PC-9 (cell line): ENCODE measurements at regions not wholly inside any gene's neighbourhood (a gene's known extent, or its start where the extent isn't known, plus 50 kb on each side); places are given as distances from the start of the nearest gene placed in this dataset.

ENCODE experiments used
- BruUV-seq: library from RNA; stranded (reverse); fragments of 400-500 nt; replicated peaks from 2 replicates; lab custom pipeline; 2021; lab: Mats Ljungman, UMichigan
- CTCF ChIA-PET: fragments of 300-600 bp; sonication (Branson Sonifier 250); formaldehyde crosslinking; loops from one replicate; lab custom pipeline; 2022; ENCODE audit warnings: antibody characterized with exemption; lab: Charles Lee
- POLR2A ChIA-PET: fragments of 300-600 bp; sonication (Branson Sonifier 250); formaldehyde crosslinking; loops from one replicate; lab custom pipeline; 2022; ENCODE audit warnings: antibody characterized with exemption; ENCODE audit not compliant: unreplicated experiment; lab: Charles Lee
- DNase-seq, 2 experiments: peaks; one replicate each; pipeline versions ENCODE4 v3.0.0 to v3.0.0-alpha.2; 2015 to 2022; ENCODE audit warnings: mixed read lengths in 1 of 2
- H2AFZ ChIP-seq: fragments of 200-600 bp; sonication (generic); 2 replicates; pipeline ENCODE4 v1.8.1; 2017; ENCODE audit warnings: antibody characterized with exemption
- H3F3A ChIP-seq: fragments of 200-600 bp; sonication (generic); 2 replicates; pipeline ENCODE4 v1.8.1; 2017; ENCODE audit warnings: antibody characterized with exemption, mild to moderate bottlenecking, low read depth; ENCODE audit not compliant: insufficient read depth
- H3K27ac ChIP-seq: fragments of 200-600 bp; sonication (generic); 2 replicates; pipeline ENCODE4 v1.6.1; 2016; ENCODE audit warnings: mixed run types
- H3K27me3 ChIP-seq: fragments of 200-600 bp; sonication (generic); 2 replicates; pipeline ENCODE4 v1.6.1; 2016; ENCODE audit warnings: low read depth, mixed run types; ENCODE audit not compliant: insufficient read depth
- H3K36me3 ChIP-seq: fragments of 200-600 bp; sonication (generic); 2 replicates; pipeline ENCODE4 v1.6.1; 2016; ENCODE audit warnings: low read depth, mixed run types
- H3K4me1 ChIP-seq: fragments of 200-600 bp; sonication (generic); replicated peaks from 2 replicates; pipeline ENCODE4 v1.6.1; 2016; ENCODE audit warnings: mixed run types; ENCODE audit not compliant: insufficient read depth
- H3K4me2 ChIP-seq: fragments of 200-600 bp; sonication (generic); 2 replicates; pipeline ENCODE4 v1.6.1; 2017; ENCODE audit warnings: mixed run types
- H3K4me3 ChIP-seq: fragments of 200-600 bp; sonication (generic); 2 replicates; pipeline ENCODE4 v1.6.1; 2016; ENCODE audit warnings: mixed run types
- H3K79me2 ChIP-seq: fragments of 200-600 bp; sonication (generic); 2 replicates; pipeline ENCODE4 v1.6.1; 2017; ENCODE audit warnings: low read depth, mixed run types
- H3K9me2 ChIP-seq: fragments of 200-600 bp; sonication (generic); 2 replicates; pipeline ENCODE4 v1.8.1; 2017; ENCODE audit warnings: mild to moderate bottlenecking; ENCODE audit not compliant: insufficient read depth
- H3K9me3 ChIP-seq: fragments of 200-600 bp; sonication (generic); 2 replicates; pipeline ENCODE4 v1.8.1; 2016; ENCODE audit warnings: low read depth; ENCODE audit not compliant: insufficient read depth
- H4K20me1 ChIP-seq: fragments of 200-600 bp; sonication (generic); 2 replicates; pipeline ENCODE4 v1.8.1; 2017; ENCODE audit not compliant: insufficient read depth
- EZH2 ChIP-seq: fragments of 200-600 bp; sonication (generic); IDR thresholded peaks from 2 replicates; pipeline ENCODE4 v1.8.0; 2017; ENCODE audit warnings: antibody characterized with exemption, low read depth
- intact Hi-C: fragments of 100-400 bp; cut with micrococcal nuclease; formaldehyde crosslinking; loops from one replicate; pipeline ENCODE4 v1.10.0; 2022; ENCODE audit not compliant: unreplicated experiment
- TF ChIP-seq, protein P1 (sequence below): fragments of 200-600 bp; sonication (generic); conservative IDR thresholded peaks from 2 replicates; pipeline ENCODE4 v1.6.1; 2017; ENCODE audit warnings: mixed run types, antibody characterized with exemption, mild to moderate bottlenecking, moderate library complexity

DNA sequence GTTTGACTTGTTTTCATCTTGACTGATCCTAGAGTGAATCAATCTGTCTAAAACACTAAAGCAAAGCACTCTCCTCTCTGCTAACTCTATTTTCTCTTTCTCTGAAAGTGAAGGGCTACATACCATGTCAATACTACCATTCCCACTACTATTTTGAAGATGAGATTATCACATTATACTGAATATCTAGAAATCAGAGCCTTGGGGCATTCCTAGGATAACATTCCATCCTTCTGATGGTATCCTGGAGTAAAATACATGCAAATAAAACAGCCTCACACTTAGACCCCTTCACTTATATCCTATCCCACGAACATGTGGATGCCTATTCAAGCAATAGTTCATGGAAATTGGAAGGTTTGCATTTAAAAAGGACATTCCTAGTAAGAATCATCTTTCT is 309.3 kb upstream of the ACTBL2 start:
- no peaks in the 10 kb centered on the region for H3K36me3 ChIP-seq
- no TSS peak for BruUV-seq
- ChIA-PET POLR2A (no interaction called here), CTCF (no interaction called here)
- no peak overlapping the region for H3K27ac ChIP-seq
- H3K27me3 ChIP-seq, result no peaks in the 10 kb centered on the region
- no peak overlapping the region for H3K4me2 ChIP-seq
- DNase-seq, result no peak
- no peaks in the 10 kb centered on the region for H3K79me2 ChIP-seq
- TF ChIP-seq EZH2, result no peak
- H4K20me1 ChIP-seq, result no peaks in the 10 kb centered on the region
- no peak overlapping the region for H2AFZ ChIP-seq
- intact Hi-C loops, result no loop called here
- H3K4me1 ChIP-seq, result no peaks in the 10 kb centered on the region
- H3K9me3 ChIP-seq, result no peaks in the 10 kb centered on the region; the same call in 1 of the 2 replicates
- no peak overlapping the region for H3K4me3 ChIP-seq
- no peaks in the 10 kb centered on the region; the same call in 1 of the 2 replicates for H3F3A ChIP-seq
- H3K9me2 ChIP-seq, result no peaks in the 10 kb centered on the region

DNA sequence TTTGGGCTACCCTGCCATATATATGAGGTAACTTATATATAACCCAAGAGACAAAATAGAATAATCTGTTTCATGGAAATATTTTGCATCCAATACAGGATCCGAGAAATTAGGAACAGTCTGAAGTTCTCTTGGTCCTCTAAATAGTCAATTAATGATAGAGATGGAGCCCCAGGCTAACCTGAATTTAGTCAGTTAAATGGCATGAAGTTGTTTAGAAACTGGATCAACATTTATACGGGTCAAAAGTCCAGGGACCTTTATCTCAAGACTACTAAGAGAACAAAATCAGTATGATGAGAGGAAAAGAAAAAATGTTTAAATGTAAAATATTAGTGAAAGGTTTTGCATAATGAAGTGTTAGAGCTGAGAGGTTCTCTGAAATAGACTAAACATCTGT is 303.3 kb upstream of the ACTBL2 start:
- Histone ChIP-seq H3K9me2 (no peaks in the 10 kb centered on the region), H3K27me3 (no peaks in the 10 kb centered on the region), H3K27ac (no peak overlapping the region), H3F3A (no peaks in the 10 kb centered on the region; the same call in 1 of the 2 replicates), H3K4me1 (peaks cover 14% of the 10 kb centered on the region; the same call in 1 of the 2 replicates), H3K9me3 (0 out of 2 replicates have a peak, but pooled peaks cover 11% of the 10 kb centered on the region), H3K36me3 (no peaks in the 10 kb centered on the region), H3K4me3 (no peak overlapping the region), H3K4me2 (no peak overlapping the region), H2AFZ (no peak overlapping the region), H3K79me2 (no peaks in the 10 kb centered on the region), H4K20me1 (no peaks in the 10 kb centered on the region)
- ChIA-PET POLR2A (no interaction called here), CTCF (no interaction called here)
- no TSS peak for BruUV-seq
- TF ChIP-seq EZH2, result no peak
- TF ChIP-seq, protein P1, sequence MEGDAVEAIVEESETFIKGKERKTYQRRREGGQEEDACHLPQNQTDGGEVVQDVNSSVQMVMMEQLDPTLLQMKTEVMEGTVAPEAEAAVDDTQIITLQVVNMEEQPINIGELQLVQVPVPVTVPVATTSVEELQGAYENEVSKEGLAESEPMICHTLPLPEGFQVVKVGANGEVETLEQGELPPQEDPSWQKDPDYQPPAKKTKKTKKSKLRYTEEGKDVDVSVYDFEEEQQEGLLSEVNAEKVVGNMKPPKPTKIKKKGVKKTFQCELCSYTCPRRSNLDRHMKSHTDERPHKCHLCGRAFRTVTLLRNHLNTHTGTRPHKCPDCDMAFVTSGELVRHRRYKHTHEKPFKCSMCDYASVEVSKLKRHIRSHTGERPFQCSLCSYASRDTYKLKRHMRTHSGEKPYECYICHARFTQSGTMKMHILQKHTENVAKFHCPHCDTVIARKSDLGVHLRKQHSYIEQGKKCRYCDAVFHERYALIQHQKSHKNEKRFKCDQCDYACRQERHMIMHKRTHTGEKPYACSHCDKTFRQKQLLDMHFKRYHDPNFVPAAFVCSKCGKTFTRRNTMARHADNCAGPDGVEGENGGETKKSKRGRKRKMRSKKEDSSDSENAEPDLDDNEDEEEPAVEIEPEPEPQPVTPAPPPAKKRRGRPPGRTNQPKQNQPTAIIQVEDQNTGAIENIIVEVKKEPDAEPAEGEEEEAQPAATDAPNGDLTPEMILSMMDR, result no peak
- no peak for DNase-seq
- intact Hi-C loops, result no loop called here

DNA sequence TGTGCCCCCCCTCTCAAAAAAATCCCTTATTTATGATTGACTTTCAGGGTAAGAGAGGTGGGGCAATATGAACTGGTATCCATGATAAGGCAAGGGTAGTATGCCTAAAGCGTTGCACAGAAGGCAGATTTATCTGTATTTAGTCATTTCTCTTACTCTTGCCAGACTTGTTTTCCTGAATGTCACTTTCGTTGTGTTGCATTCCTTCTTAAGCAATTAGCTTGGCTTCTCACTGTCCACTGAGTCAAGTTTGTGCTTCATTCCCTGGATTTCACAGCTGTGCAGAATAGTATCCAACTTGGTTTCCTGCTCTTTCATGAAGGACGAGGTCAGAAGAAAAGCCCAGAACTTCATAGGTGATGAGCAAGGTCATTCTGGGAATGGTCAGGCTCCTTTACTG is 301.5 kb upstream of the ACTBL2 start:
- intact Hi-C loops, result loop anchor here (1.0 kb wide), 1 partner anchor 103 kb away; no protein-coding TSS in a partner anchor

More for the DNA sequence above, 301.5 kb upstream of the ACTBL2 start:
- Histone ChIP-seq H2AFZ (no peak overlapping the region), H3F3A (no peaks in the 10 kb centered on the region; the same call in 1 of the 2 replicates), H3K9me2 (no peaks in the 10 kb centered on the region), H3K4me1 (peaks cover 22% of the 10 kb centered on the region), H3K27ac (peak overlapping the region; percentile 56; the same call in 1 of the 2 replicates), H3K36me3 (no peaks in the 10 kb centered on the region), H3K4me2 (peak overlapping the region; percentile 40; the same call in 1 of the 2 replicates), H3K9me3 (0 out of 2 replicates have a peak, but pooled peaks cover 11% of the 10 kb centered on the region), H3K4me3 (no peak overlapping the region), H3K79me2 (no peaks in the 10 kb centered on the region), H4K20me1 (no peaks in the 10 kb centered on the region), H3K27me3 (no peaks in the 10 kb centered on the region)
- CTCF ChIA-PET, result interaction anchor here (0.7 kb wide), 1 partner anchor 676 kb away, joined by 3 read pairs; no protein-coding TSS in a partner anchor
- BruUV-seq, result no TSS peak
- peak; percentile 9 to 59 for DNase-seq
- POLR2A ChIA-PET, result interaction anchor here (0.6 kb wide), 2 partner anchors 19 to 677 kb away, joined by 3 read pairs; no protein-coding TSS in a partner anchor
- TF ChIP-seq, protein P1, result no peak
- no peak for TF ChIP-seq EZH2
